ENCODE measurements at regions not wholly inside any gene's neighbourhood (a gene's known extent, or its start where the extent isn't known, plus 50 kb on each side); places are given as distances from the start of the nearest gene placed in this dataset.
A peak's percentile ranks its signal among the peaks of the same experiment; 100 is the strongest.

DNA sequence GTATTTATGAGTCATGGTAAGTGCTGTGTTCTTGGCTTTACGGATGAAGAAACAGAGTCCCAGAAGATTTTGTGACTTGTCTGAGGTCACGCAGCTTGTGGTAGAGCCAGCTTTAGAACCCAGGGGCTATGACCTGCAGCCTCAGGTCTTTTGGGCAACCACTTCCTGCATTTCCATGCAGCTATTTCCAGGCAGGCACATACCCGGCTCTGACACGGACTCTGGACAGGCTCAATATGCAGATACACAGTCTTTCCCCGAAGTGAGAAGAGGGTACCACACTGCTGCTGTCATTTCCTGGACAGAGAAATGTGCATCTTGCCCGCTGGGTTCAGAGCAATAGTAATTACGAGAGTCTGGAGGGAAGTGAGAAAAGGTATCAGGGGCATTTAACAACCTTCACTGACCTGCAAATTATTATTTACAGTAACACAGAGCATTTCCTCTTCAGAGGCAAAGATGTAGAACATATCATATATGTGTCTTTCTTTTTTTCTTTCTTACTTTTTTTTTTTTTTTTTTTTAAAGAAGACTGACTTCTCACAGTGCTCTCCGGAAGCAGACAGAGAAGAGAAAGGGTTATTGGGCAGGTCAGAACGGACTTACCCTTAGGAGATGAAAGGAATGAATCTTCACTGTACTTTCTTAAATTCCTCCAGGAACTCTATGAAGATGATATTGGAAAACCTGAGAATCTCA lies 185.1 kb downstream of the CLIC5 start:
- Mint-ChIP-seq H3K4me3 (peak overlapping the region; percentile 81 to 85), H3K9me3 (peaks cover 5% of the 10 kb centered on the region in 2 donors), H3K27me3 (ENCODE audit: low read depth) (no peaks in the 10 kb centered on the region), H3K27ac (peak overlapping the region; percentile 88), H3K36me3 (ENCODE audit: insufficient read depth in 2 of 2) (peaks cover 17 to 24% of the 10 kb centered on the region in 2 donors), H3K4me1 (ENCODE audit: low read depth) (peaks cover 76% of the 10 kb centered on the region)
- DNase-seq (peak; percentile 76 to 77), ATAC-seq (replicated peaks in 1 of 2) (peak; percentile 86 to 87)

DNA sequence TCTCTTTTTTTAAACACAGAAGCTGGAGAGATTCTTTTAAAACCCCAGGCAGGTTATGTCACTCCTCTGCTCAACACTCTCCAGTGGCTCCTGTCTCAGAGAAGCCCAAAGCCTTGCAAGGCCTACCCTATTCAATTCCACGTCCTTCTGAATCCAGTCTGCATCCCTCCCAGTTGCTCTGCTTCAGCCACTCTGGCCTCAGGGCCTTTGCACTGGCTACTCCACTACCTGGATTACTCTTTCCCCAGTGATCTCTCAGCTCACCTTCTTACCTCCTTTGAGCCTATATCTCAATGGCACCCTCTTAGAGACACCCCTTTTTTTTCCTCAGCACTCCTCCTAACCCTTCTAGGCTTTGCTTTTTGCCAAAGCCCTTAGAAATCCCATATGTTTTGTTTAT lies 185.8 kb downstream of the CLIC5 start:
- Mint-ChIP-seq H3K27me3 (ENCODE audit: low read depth) (no peaks in the 10 kb centered on the region), H3K4me3 (peak overlapping the region; percentile 81 to 85), H3K27ac (peak overlapping the region; percentile 88), H3K36me3 (ENCODE audit: insufficient read depth in 2 of 2) (peaks cover 17 to 26% of the 10 kb centered on the region in 2 donors), H3K9me3 (peaks cover 5% of the 10 kb centered on the region in 2 donors), H3K4me1 (ENCODE audit: low read depth) (peaks cover 70% of the 10 kb centered on the region)
- no peak for DNase-seq
- peak in 1 of 2 donors; percentile 1 for ATAC-seq (replicated peaks in 1 of 2)

DNA sequence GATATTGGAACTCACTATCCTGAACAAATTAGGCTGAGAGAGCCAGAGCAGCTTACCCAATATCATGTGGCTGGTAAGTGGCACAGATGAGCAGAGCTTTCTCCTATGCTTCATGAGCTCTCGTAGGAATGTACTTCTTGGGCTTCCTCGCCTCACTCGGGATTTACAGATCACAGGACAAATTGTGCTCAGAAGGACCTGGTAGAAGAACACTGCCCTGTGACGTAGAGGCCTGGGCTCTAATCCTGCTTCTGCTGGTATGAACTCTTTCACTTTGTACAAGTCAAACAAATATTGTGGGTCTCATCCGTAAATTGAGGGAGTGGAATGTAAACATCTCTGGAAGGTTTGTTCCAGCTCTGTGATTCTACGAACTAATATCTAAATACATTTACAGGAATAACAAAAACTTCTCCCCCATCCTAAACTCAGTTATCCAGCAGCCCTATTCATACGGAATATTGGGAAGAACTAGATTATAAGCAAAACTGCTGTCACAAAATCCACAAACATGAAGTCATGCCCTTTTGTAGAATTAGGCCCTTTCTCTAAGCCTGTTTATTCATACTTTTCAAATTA lies 187.6 kb downstream of the CLIC5 start:
- no peak overlapping the region for H3K27ac Mint-ChIP-seq
- no peak for ATAC-seq (replicated peaks in 1 of 2)
- no peak for DNase-seq
- H3K36me3 Mint-ChIP-seq (ENCODE audit: insufficient read depth in 2 of 2) = peaks cover 17 to 28% of the 10 kb centered on the region in 2 donors
- H3K9me3 Mint-ChIP-seq = peaks cover 5 to 7% of the 10 kb centered on the region in 2 donors
- no peaks in the 10 kb centered on the region for H3K27me3 Mint-ChIP-seq (ENCODE audit: low read depth)
- H3K4me1 Mint-ChIP-seq (ENCODE audit: low read depth) = peaks cover 80% of the 10 kb centered on the region
- no peak overlapping the region for H3K4me3 Mint-ChIP-seq

DNA sequence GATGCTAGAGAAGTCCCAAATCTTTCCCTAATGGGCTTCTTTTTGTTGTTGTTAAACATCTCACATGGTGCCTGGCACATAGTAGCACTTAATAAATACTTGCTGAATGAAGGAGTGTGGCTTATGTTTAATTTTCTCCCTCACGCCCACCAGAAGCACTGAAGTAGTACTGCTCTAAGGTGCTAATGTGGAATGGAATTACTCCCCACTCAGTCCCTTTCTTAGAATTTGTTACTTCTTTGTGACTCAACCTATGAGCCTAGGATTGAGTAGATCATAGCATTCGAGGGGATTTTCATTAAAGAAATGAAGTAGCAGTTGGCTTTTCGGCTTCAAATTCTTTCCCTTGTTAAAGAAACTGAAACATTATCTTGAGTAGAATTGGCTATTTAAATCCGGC lies 192.8 kb downstream of the CLIC5 start:
- Mint-ChIP-seq H3K27ac (peak overlapping the region; percentile 89), H3K36me3 (ENCODE audit: insufficient read depth in 2 of 2) (peaks cover 12 to 19% of the 10 kb centered on the region in 2 donors), H3K9me3 (peaks cover 6 to 8% of the 10 kb centered on the region in 2 donors), H3K4me3 (peak overlapping the region; percentile 75 to 78), H3K27me3 (ENCODE audit: low read depth) (no peaks in the 10 kb centered on the region), H3K4me1 (ENCODE audit: low read depth) (peaks cover 73% of the 10 kb centered on the region)
- peak; percentile 88 to 90 for ATAC-seq (replicated peaks in 1 of 2)
- DNase-seq = peak in 1 of 2 donors; percentile 35

DNA sequence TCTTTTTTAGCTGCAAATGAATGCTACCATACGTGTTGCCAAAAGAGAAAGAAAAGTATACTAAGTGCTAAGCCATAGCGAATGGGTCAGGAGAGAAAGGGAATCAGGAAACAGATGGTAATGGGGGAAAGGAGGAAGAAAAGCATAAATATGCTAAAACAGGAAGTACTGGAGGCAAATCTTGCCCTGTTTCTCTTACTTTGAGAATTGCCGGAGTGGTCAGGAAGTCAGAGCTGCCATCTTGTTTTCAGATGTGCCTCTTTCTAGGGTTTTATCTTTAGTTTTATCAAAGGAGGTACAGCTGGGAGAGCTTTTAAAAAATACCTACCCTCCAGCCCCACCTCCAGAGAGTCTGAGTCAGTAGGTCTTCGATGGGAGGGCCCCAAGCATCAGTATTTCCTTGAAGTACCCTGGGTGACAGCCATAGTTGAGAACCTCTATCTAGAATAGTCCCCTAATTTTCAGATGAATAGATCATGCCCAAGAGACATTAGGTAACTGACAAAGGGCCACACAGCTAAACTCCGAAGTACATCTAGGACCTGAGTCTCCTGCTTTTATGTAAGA lies 193.3 kb downstream of the CLIC5 start:
- Mint-ChIP-seq H3K4me3 (peak overlapping the region; percentile 75 to 77), H3K4me1 (ENCODE audit: low read depth) (peaks cover 73% of the 10 kb centered on the region), H3K9me3 (peaks cover 6 to 8% of the 10 kb centered on the region in 2 donors), H3K27ac (peak overlapping the region; percentile 89), H3K27me3 (ENCODE audit: low read depth) (no peaks in the 10 kb centered on the region), H3K36me3 (ENCODE audit: insufficient read depth in 2 of 2) (peaks cover 11 to 19% of the 10 kb centered on the region in 2 donors)
- ATAC-seq (replicated peaks in 1 of 2) (peak; percentile 89 to 90), DNase-seq (peak; percentile 44 to 66)

DNA sequence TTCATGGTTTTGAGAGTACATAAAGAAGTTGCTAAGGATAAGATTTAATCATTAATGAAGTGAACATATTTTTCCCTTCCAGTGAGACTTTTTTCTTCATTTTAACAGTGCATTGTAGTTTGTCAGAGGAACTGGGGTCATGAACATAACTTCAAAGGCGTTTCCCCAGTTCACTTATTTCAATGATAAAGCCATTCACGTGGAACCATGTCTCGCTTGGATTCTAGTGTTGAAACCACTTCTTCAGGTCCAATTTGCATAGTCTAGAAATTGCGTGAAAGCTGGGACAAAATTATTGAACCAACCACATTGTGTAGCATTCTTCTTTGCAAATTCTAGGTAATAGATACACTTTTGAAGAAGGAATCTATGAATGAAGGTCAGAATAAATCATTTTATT lies 197.0 kb downstream of the CLIC5 start:
- Mint-ChIP-seq H3K36me3 (ENCODE audit: insufficient read depth in 2 of 2) (peaks cover 11 to 13% of the 10 kb centered on the region in 2 donors), H3K4me3 (no peak overlapping the region), H3K27me3 (ENCODE audit: low read depth) (peaks cover 7% of the 10 kb centered on the region), H3K4me1 (ENCODE audit: low read depth) (peaks cover 76% of the 10 kb centered on the region), H3K27ac (no peak overlapping the region), H3K9me3 (peaks cover 6 to 11% of the 10 kb centered on the region in 2 donors)
- no peak for DNase-seq
- ATAC-seq (replicated peaks in 1 of 2) = no peak

DNA sequence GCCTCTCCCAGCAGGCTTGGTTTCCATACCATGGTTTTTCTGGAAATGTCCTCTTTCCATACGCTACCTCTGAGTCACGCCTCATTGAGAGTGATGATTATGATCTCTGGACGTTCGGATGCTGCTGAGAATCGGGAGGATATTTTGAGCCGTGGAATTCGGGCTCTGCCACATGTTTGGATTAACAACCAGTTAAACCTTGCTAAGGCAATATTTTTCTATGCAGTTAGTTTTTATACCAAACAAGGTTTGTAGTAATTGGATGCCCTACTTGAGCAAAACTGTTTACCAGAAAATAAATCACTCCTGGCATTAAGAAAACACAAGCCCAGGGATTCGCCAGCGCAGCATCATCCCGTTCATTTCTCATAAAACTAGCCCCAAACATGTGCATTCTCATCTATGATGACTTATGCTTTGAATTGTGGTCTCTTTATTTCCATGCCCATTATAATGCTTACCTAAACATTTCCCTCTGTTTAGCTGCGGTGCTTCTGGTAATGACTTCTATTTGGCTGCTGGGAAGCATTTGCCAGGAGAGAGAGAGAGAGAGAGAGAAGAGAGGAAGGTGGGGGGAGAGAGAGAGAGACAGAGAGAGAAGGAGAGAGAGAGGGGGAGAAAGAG lies 198.9 kb downstream of the CLIC5 start:
- Mint-ChIP-seq H3K4me1 (ENCODE audit: low read depth) (peaks cover 68% of the 10 kb centered on the region), H3K9me3 (peaks cover 7 to 9% of the 10 kb centered on the region in 2 donors), H3K27ac (peak overlapping the region; percentile 3), H3K27me3 (ENCODE audit: low read depth) (peaks cover 20% of the 10 kb centered on the region), H3K4me3 (peak overlapping the region in 1 of 2 donors; percentile 6), H3K36me3 (ENCODE audit: insufficient read depth in 2 of 2) (peaks cover 11 to 12% of the 10 kb centered on the region in 2 donors)
- ATAC-seq (replicated peaks in 1 of 2) = peak in 1 of 2 donors; percentile 51
- no peak for DNase-seq

DNA sequence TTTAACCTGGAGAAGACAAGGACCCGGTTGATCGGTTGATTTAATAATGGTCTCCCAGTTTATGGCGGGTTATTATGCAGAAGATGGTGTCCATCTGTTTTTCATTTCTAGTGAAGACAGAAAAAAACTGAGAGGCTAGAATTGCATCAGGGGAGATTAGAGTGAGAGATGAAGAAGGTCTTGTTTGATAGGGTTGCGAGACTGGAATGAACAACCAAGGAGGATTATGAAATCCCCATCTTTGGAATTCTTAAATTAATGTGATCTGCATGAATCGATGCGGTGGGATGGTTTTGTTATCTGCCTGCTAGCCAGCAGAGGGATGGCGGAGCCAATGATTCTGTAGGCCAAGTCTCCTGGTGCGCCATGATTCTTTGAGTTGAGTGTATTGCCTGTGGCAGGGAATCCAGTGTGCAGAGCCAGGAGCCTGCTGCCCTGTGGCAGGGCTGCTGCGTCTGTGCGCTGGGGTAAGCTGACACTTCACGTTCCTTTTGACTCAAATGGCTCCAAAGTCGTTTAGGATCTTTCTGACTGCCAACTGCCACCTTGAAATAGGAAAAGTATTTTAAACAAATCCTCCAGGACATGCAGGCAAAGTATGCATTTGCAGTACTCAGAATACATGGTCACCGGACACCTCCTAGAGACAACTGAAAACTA lies 200.1 kb downstream of the CLIC5 start:
- no peak for DNase-seq
- Mint-ChIP-seq H3K27ac (peak overlapping the region; percentile 82), H3K9me3 (peaks cover 7 to 8% of the 10 kb centered on the region in 2 donors), H3K4me1 (ENCODE audit: low read depth) (peaks cover 58% of the 10 kb centered on the region), H3K4me3 (peak overlapping the region in 1 of 2 donors; percentile 23), H3K36me3 (ENCODE audit: insufficient read depth in 2 of 2) (peaks cover 8 to 10% of the 10 kb centered on the region in 2 donors), H3K27me3 (ENCODE audit: low read depth) (peaks cover 32% of the 10 kb centered on the region)
- ATAC-seq (replicated peaks in 1 of 2) = no peak

DNA sequence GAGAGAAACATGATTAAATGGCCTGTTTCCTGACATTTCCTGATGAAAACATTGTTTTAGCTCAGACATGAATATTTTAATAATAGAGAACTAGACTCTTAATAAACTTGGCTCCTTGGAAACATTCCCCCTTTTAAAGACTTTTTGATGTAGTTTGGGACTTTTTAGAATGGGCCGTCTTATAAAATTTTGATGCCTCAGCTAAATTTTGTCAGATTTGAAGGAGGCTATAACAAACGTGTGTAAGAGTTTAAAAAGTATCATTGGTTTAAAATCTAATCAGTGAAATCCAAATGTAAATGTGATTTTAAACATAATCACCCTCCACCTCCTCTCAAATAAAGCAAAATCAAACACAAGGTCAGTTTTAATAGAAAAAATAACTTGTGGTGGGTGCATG lies 200.9 kb downstream of the CLIC5 start:
- H3K4me3 Mint-ChIP-seq = no peak overlapping the region
- peaks cover 53% of the 10 kb centered on the region for H3K4me1 Mint-ChIP-seq (ENCODE audit: low read depth)
- peaks cover 34% of the 10 kb centered on the region for H3K27me3 Mint-ChIP-seq (ENCODE audit: low read depth)
- DNase-seq = no peak
- H3K36me3 Mint-ChIP-seq (ENCODE audit: insufficient read depth in 2 of 2) = peaks cover 10 to 11% of the 10 kb centered on the region in 2 donors
- H3K27ac Mint-ChIP-seq = no peak overlapping the region
- no peak for ATAC-seq (replicated peaks in 1 of 2)
- peaks cover 6 to 7% of the 10 kb centered on the region in 2 donors for H3K9me3 Mint-ChIP-seq

DNA sequence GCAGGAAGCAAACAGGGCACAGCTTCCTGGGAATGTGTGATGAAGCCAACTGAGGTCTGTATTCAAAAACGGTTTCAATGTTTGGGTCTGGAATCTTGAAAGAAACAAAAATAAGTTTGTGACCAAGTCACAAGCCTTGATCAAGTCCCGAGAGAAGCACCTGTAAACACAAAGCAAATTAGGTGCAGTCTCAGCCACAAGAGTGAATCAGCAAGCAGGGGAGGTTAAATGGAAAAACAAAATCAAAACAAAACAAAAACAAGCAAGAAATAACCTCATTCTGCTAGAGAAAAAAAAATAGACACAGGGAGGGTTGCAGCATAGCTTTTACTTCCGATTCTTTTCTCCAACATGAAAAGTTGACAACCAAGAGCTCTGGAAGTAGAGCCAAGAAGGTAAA lies 201.7 kb downstream of the CLIC5 start:
- Mint-ChIP-seq H3K27ac (peak overlapping the region; percentile 1), H3K9me3 (peaks cover 6 to 7% of the 10 kb centered on the region in 2 donors), H3K4me1 (ENCODE audit: low read depth) (peaks cover 53% of the 10 kb centered on the region), H3K4me3 (peak overlapping the region; percentile 3 to 19), H3K27me3 (ENCODE audit: low read depth) (peaks cover 34% of the 10 kb centered on the region), H3K36me3 (ENCODE audit: insufficient read depth in 2 of 2) (peaks cover 7 to 10% of the 10 kb centered on the region in 2 donors)
- DNase-seq = no peak
- ATAC-seq (replicated peaks in 1 of 2) = peak; percentile 67 to 72

DNA sequence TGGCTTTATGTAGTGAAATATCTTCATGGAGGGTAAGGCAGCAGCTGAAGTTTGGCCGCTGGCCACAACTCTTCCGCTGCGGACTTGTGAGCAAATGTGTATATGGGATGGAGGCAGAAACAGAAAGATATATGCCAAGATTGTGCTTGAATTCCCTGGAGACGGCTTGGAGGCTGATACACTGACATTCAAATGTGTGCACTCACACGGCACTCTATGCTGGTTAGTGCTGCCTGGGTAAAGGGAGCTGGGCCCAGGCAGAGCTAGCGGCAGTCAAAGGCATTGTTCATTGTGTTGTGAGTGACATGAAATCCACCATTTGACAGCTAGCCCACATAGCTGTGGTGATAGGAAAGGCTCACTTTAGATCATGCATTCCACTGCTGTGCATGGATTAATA lies 202.7 kb downstream of the CLIC5 start:
- no peak for ATAC-seq (replicated peaks in 1 of 2)
- H3K27me3 Mint-ChIP-seq (ENCODE audit: low read depth) = peaks cover 34% of the 10 kb centered on the region
- no peak overlapping the region for H3K4me3 Mint-ChIP-seq
- H3K4me1 Mint-ChIP-seq (ENCODE audit: low read depth) = peaks cover 50% of the 10 kb centered on the region
- peaks cover 3 to 5% of the 10 kb centered on the region in 2 donors for H3K9me3 Mint-ChIP-seq
- peaks cover 5 to 7% of the 10 kb centered on the region in 2 donors for H3K36me3 Mint-ChIP-seq (ENCODE audit: insufficient read depth in 2 of 2)
- DNase-seq = no peak
- no peak overlapping the region for H3K27ac Mint-ChIP-seq

DNA sequence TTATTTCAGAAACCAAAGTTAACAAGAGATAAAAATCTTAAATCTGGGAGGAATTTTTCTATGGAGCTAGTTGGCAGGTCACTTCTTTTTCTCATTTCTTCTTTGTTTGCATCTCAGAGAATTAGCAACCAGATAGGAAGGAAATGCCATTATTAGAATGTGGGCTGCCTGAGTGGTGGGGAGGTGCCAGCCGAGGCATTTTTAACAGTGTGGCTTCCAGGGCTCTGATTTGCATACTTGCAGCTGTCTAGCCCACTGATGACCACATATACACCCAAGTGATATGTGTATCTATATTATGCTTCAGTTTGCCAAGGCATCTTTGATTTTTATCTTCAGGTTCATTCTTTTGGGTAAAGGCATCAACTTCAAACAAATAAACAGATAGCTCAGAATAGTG lies 206.7 kb downstream of the CLIC5 start:
- H3K27me3 Mint-ChIP-seq (ENCODE audit: low read depth) = peaks cover 27% of the 10 kb centered on the region
- H3K9me3 Mint-ChIP-seq = peaks cover 0 to 5% of the 10 kb centered on the region in 2 donors
- DNase-seq (no peak), ATAC-seq (replicated peaks in 1 of 2) (no peak)
- no peak overlapping the region for H3K27ac Mint-ChIP-seq
- H3K36me3 Mint-ChIP-seq (ENCODE audit: insufficient read depth in 2 of 2) = peaks cover 2 to 4% of the 10 kb centered on the region in 2 donors
- H3K4me3 Mint-ChIP-seq = no peak overlapping the region
- peaks cover 14% of the 10 kb centered on the region for H3K4me1 Mint-ChIP-seq (ENCODE audit: low read depth)
